ENCODE measurements at regions not wholly inside any gene's neighbourhood (a gene's known extent, or its start where the extent isn't known, plus 50 kb on each side); places are given as distances from the start of the nearest gene placed in this dataset.

GRCh38 chr1:77631751-77632150 lies 50.7 kb downstream of the ZZZ3 start:
- Mint-ChIP-seq H3K27me3 (ENCODE audit: insufficient read depth, low read depth, poor library complexity) (peaks cover 4% of the 10 kb centered on the region), H3K36me3 (ENCODE audit: low read depth) (peaks cover 50% of the 10 kb centered on the region), H3K4me3 (no peak overlapping the region), H3K4me1 (peaks cover 14% of the 10 kb centered on the region), H3K9me3 (0 out of 3 replicates have a peak, but pooled peaks cover under 1% of the 10 kb centered on the region), H3K27ac (no peak overlapping the region)
- H3K36me3 ChIP-seq (ENCODE audit: insufficient read depth) = peaks cover 13% of the 10 kb centered on the region; the same call in 1 of the 2 replicates
- H3K4me3 ChIP-seq = no peak overlapping the region
- H3K27me3 ChIP-seq (ENCODE audit: insufficient read depth) = no peaks in the 10 kb centered on the region
- H3K4me1 ChIP-seq (ENCODE audit: insufficient read depth) = peaks cover 19% of the 10 kb centered on the region
- TF ChIP-seq EZH2 (IDR thresholded peaks at IDR 0.05; ENCODE audit: low read depth, unreplicated experiment) (no peak), CTCF (conservative IDR thresholded peaks at IDR 0.05; ENCODE audit: low read depth in 2 of 2) (no peak), EZH2phosphoT487 (IDR thresholded peaks at IDR 0.05; ENCODE audit: unreplicated experiment) (no peak), CREB1 (CRISPR knock-in tag; IDR thresholded peaks at IDR 0.05; ENCODE audit: low read depth) (no peak), JUNB (IDR thresholded peaks at IDR 0.05; ENCODE audit: unreplicated experiment) (no peak), STAT1 (IDR thresholded peaks at IDR 0.05; ENCODE audit: unreplicated experiment) (no peak), ZNF462 (CRISPR knock-in tag; IDR thresholded peaks at IDR 0.05) (no peak), REST (IDR thresholded peaks at IDR 0.05; ENCODE audit: unreplicated experiment) (no peak), ZNF114 (CRISPR knock-in tag; IDR thresholded peaks at IDR 0.05) (no peak), NANOG (IDR thresholded peaks at IDR 0.05; ENCODE audit: borderline replicate concordance) (no peak), POLR2AphosphoS5 (IDR thresholded peaks at IDR 0.05; ENCODE audit: low read depth) (no peak), ETS1 (IDR thresholded peaks at IDR 0.05) (no peak), ZNF331 (CRISPR knock-in tag; IDR thresholded peaks at IDR 0.05; ENCODE audit: low read depth) (no peak)
- no peaks in the 10 kb centered on the region for H3F3A ChIP-seq (replicated peaks; ENCODE audit: low read depth)
- no peaks in the 10 kb centered on the region for H3K9me2 ChIP-seq (ENCODE audit: insufficient read depth)
- H3K79me2 ChIP-seq (replicated peaks; ENCODE audit: insufficient read depth) = no peaks in the 10 kb centered on the region
- ATAC-seq (no peak), DNase-seq (ENCODE audit: low spot score) (no peak)
- H4K20me1 ChIP-seq (replicated peaks; ENCODE audit: insufficient read depth) = no peaks in the 10 kb centered on the region
- H2AFZ ChIP-seq = no peak overlapping the region
- no peak overlapping the region for H3K4me2 ChIP-seq
- no peak overlapping the region for H3K27ac ChIP-seq (ENCODE audit: low read depth)

Measured in GM23338 (cell line).